ENCODE measurements at regions not wholly inside any gene's neighbourhood (a gene's known extent, or its start where the extent isn't known, plus 50 kb on each side); places are given as distances from the start of the nearest gene placed in this dataset.
"Not testable (repeated sequence)": the region's sequence is repeated elsewhere in the genome, so short reads cannot be mapped to it uniquely, and the experiment has no call there.

GRCh38 chr2:75390169-75390568, 170.6 kb downstream of the EVA1A start:
- in situ Hi-C loops (cut with HindIII; ENCODE audit: low sequenced_read_pairs), result no loop called here

DNA sequence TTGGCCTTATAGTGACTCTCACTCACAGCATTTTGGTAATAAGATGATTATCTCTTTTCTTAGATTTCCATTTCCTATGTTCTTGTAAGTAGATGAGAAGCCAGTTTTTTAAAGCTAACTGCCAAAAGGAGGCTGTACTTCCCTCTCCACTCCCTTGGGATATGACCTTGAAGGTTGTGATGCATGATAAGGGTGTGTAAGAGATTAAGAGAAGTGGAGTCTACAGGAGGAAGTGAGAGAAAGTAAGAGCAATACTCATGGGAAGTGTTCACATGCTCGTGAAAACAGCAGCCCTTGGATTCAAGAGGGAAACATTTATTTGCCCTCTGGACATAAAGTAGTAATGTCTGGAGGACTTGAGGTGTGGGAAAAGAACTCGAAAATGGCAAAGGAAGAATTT, 171.5 kb downstream of the EVA1A start:
- in situ Hi-C loops (cut with HindIII; ENCODE audit: low sequenced_read_pairs), result no loop called here

GRCh38 chr2:75381032-75381431, 179.7 kb downstream of the EVA1A start:
- in situ Hi-C loops (cut with HindIII; ENCODE audit: low sequenced_read_pairs), result no loop called here

GRCh38 chr2:75379476-75380210, 180.3 kb upstream of the TACR1 start:
- in situ Hi-C loops (cut with HindIII; ENCODE audit: low sequenced_read_pairs), result no loop called here

GRCh38 chr2:75375646-75376582, 176.6 kb upstream of the TACR1 start:
- in situ Hi-C loops (cut with HindIII; ENCODE audit: low sequenced_read_pairs), result no loop called here

- in situ Hi-C loops (cut with HindIII; ENCODE audit: low sequenced_read_pairs), result not testable (repeated sequence)
Measured at GRCh38 chr2:75374414-75374957, 175.2 kb upstream of the TACR1 start.

- in situ Hi-C loops (cut with HindIII; ENCODE audit: low sequenced_read_pairs), result loop anchor here (5.0 kb wide), 1 partner anchor 55 kb away; no protein-coding TSS in a partner anchor
Measured at GRCh38 chr2:75367401-75367800, 168.1 kb upstream of the TACR1 start.

GRCh38 chr2:75361486-75361885, 162.2 kb upstream of the TACR1 start:
- in situ Hi-C loops (cut with HindIII; ENCODE audit: low sequenced_read_pairs), result no loop called here

- in situ Hi-C loops (cut with HindIII; ENCODE audit: low sequenced_read_pairs), result no loop called here
Measured at GRCh38 chr2:75360945-75361344, 161.6 kb upstream of the TACR1 start.

- in situ Hi-C loops (cut with HindIII; ENCODE audit: low sequenced_read_pairs), result no loop called here
Measured at GRCh38 chr2:75356865-75357264, 157.5 kb upstream of the TACR1 start.

- in situ Hi-C loops (cut with HindIII; ENCODE audit: low sequenced_read_pairs), result no loop called here
Measured at GRCh38 chr2:75353131-75353530, 153.8 kb upstream of the TACR1 start.

- in situ Hi-C loops (cut with HindIII; ENCODE audit: low sequenced_read_pairs), result no loop called here
Measured at GRCh38 chr2:75348307-75348706, 149.0 kb upstream of the TACR1 start.

DNA sequence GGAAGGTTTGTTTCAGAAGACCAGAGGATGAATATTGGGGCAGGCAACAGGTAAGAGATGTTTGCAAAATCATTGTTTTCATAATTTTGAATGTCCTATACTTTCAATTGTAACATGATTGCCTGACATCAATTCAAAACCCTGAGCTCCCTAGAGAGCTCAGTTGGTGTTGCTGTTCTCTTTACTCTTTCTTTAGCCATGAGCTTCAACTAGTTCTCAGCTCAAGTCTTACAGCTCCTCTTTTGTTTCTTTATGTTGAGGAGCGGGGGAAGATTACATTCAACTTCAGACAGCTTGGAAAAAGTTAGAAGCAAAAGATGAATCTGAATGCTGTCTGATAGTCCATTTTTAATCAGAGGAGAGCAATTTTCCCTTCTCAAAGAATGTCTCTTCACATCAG, 144.8 kb upstream of the TACR1 start:
- in situ Hi-C loops (cut with HindIII; ENCODE audit: low sequenced_read_pairs), result no loop called here

- in situ Hi-C loops (cut with HindIII; ENCODE audit: low sequenced_read_pairs), result no loop called here
Measured at GRCh38 chr2:75342504-75343175, 143.3 kb upstream of the TACR1 start.

DNA sequence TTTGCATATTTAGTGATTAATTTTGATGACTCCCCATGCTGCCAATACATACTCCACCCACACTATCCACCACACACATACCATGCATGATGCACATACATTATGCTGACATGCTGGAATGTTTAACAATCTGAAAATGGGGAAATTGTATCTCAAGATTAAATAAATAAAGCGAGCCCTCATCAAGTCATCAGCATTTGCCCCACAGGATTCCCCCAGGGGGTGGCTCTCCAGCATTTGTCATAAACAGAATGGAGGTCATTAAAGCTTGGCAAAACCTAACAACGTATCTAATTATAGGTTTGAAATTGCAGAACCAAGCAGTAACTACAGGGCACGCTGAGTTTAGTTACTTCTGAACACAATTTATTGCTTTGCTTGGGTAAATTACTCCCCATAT, 141.2 kb upstream of the TACR1 start:
- in situ Hi-C loops (cut with HindIII; ENCODE audit: low sequenced_read_pairs), result no loop called here

DNA sequence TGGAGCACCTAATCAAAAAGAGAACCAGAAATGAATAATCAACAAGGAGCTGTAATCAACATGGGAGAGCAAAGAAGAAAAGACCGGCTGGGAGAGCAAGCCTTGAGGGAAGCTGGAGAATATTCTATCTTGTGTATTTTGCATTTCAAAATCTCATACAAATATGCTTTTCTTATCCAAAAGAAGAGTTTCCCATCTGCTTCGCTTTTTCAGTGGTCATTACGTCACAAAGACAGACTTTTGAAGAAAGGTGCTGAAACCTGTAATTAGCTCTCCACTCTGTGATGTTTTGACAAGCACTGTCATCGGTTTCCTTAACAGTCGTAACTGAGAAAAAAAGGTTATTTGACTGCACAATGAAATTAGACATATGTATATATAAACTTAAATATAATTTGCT, 139.1 kb upstream of the TACR1 start:
- in situ Hi-C loops (cut with HindIII; ENCODE audit: low sequenced_read_pairs), result no loop called here

- in situ Hi-C loops (cut with HindIII; ENCODE audit: low sequenced_read_pairs), result no loop called here
Measured at GRCh38 chr2:75337619-75338018, 138.3 kb upstream of the TACR1 start.

DNA sequence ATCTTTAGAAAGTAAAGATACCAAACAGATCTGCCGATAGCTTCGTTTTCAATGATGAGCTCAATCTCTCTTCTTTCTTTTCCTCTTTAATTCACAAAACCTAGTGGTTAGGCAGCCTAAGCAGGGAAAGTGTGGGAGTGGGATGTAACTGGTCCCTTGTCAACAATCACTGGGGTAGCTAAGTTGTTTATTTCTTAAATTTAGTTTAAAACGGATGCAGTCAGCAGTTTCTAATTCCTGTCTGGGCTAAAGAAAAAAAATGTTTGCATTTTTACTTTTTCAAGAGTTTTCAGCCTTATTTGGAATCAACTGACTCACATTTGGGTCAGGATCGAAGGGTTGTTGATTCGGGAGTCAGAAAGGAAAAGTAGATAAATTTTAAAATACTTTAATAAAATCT, 137.7 kb upstream of the TACR1 start:
- in situ Hi-C loops (cut with HindIII; ENCODE audit: low sequenced_read_pairs), result no loop called here

- in situ Hi-C loops (cut with HindIII; ENCODE audit: low sequenced_read_pairs), result no loop called here
Measured at GRCh38 chr2:75336451-75336850, 137.1 kb upstream of the TACR1 start.

DNA sequence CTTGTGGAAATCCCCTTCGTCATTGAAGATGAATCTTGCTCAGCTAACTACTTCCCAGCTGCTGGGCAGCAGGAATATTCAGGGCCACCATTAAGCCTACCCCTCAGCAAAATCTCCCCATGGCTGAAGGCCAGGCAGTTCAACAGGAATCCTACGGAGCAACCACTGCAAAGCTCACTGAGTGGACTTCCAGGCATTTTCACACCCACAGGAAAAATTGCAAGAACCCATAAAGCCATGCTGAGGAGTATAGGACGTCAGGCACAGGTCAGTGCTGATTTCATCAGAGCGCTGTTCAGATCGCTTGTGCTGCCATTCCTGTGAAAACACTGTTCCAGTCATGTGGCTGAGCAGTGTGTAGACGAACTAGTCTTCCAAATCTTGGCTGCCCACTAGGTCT, 134.8 kb upstream of the TACR1 start:
- in situ Hi-C loops (cut with HindIII; ENCODE audit: low sequenced_read_pairs), result no loop called here

DNA sequence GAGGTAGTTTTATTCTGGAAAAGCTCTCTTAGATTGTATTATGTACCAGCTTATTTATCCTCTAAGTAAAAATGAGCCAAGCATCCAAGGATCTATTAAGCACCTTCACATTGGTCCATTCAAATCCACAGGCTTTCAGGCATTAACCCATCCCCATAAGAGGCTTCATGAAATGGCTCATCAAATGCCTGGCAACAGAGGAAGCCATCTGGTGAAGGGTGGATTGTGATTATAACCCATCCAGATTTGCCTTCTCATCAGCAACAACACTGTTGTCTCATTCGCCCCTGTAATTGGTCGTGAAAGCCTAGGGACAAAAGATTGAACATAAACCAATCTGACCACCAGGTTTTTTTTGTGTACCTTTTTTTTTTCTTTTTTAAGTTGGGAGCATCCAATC, 134.3 kb upstream of the TACR1 start:
- in situ Hi-C loops (cut with HindIII; ENCODE audit: low sequenced_read_pairs), result no loop called here
